ENCODE measurements at regions not wholly inside any gene's neighbourhood (a gene's known extent, or its start where the extent isn't known, plus 50 kb on each side); places are given as distances from the start of the nearest gene placed in this dataset.

- DNase-seq: no peak
- Mint-ChIP-seq H3K27ac (no peak overlapping the region), H3K4me1 (ENCODE audit: low read depth) (no peaks in the 10 kb centered on the region), H3K27me3 (ENCODE audit: insufficient read depth) (no peaks in the 10 kb centered on the region), H3K9me3 (peaks cover 21% of the 10 kb centered on the region), H3K36me3 (ENCODE audit: low read depth) (no peaks in the 10 kb centered on the region; the same call in 1 of the 2 replicates), H3K4me3 (no peak overlapping the region)
- TF ChIP-seq CTCF (IDR thresholded peaks at IDR 0.05): no peak
These were observed 333.8 kb downstream of the DMRT2 start for GRCh38 chr9:1383899-1384455.

- TF ChIP-seq CTCF (IDR thresholded peaks at IDR 0.05): no peak
- no peak for DNase-seq
- Mint-ChIP-seq H3K9me3 (peaks cover 25% of the 10 kb centered on the region), H3K27me3 (ENCODE audit: insufficient read depth) (no peaks in the 10 kb centered on the region), H3K4me1 (ENCODE audit: low read depth) (no peaks in the 10 kb centered on the region), H3K36me3 (ENCODE audit: low read depth) (no peaks in the 10 kb centered on the region), H3K27ac (no peak overlapping the region), H3K4me3 (no peak overlapping the region)
These were observed 334.7 kb downstream of the DMRT2 start for GRCh38 chr9:1384816-1385215.

DNA sequence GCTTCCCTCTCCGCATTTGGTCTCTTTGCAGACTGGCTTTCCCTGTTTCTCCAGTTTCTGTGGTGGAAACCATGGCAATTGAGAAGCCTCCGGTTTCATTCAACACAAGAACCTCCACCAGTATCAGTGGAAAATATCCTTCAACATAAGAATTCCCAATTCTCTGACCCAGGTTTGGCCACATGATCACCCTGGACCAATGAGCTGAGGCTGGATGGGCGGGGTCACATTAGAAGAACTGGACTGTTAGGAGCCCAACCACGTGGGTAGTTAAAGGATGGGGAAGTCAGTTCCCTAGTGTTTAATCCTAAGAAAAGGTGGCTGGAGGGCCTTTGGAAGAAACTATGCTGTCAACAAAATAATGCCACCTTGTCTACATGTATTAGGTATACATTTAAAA, 336.3 kb downstream of the DMRT2 start:
- Mint-ChIP-seq H3K4me1 (ENCODE audit: low read depth) (no peaks in the 10 kb centered on the region), H3K36me3 (ENCODE audit: low read depth) (no peaks in the 10 kb centered on the region), H3K4me3 (no peak overlapping the region), H3K9me3 (peaks cover 18% of the 10 kb centered on the region), H3K27ac (no peak overlapping the region), H3K27me3 (ENCODE audit: insufficient read depth) (no peaks in the 10 kb centered on the region)
- no peak for DNase-seq
- TF ChIP-seq CTCF (IDR thresholded peaks at IDR 0.05): no peak

DNA sequence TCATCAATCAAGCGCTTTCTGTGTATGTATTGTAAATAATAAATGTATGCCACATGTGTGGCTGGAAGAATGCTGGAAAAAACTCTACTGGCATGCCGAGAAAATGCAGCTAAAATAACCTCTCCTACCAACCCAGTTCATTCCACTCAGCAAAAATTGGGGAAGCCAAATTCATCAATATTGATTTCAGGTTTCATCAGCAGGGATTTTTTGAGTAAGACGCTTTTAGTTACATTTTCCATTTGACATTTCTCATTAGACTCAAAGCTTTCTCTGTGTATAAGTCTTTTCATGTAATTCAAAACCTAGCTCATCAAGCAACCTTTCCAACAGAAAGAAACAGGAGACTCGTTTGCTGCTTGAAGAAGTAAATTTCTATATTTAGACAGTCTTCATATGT, 338.1 kb downstream of the DMRT2 start:
- no peak for DNase-seq
- TF ChIP-seq CTCF (IDR thresholded peaks at IDR 0.05): no peak
- H3K27ac Mint-ChIP-seq: no peak overlapping the region

DNA sequence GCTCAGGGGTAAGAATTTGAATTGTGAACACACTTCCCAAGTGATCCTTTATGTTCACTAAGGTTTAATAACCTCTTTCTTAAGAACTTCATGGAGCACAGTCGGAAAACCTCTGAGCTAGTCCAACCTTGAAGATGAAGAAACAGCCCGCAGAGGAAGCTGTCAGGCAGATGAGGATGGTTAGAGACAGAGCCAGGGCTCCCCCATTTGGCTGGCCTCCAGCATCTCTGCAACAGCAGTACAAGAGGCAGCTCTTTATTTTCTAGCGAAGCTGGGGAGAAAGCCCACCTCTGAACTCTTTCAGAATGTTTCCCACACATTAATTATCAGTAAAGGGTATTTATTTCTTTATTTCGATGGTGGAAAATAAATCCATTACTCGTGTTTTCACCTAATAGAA, 350.8 kb downstream of the DMRT2 start:
- TF ChIP-seq CTCF (IDR thresholded peaks at IDR 0.05): no peak
- Mint-ChIP-seq H3K36me3 (ENCODE audit: low read depth) (no peaks in the 10 kb centered on the region), H3K4me1 (ENCODE audit: low read depth) (no peaks in the 10 kb centered on the region), H3K9me3 (peaks cover 43% of the 10 kb centered on the region), H3K27me3 (ENCODE audit: insufficient read depth) (no peaks in the 10 kb centered on the region), H3K4me3 (no peak overlapping the region), H3K27ac (no peak overlapping the region)
- no peak for DNase-seq

More for the DNA sequence above, 338.1 kb downstream of the DMRT2 start:
- Mint-ChIP-seq H3K9me3 (peaks cover 14% of the 10 kb centered on the region), H3K27me3 (ENCODE audit: insufficient read depth) (no peaks in the 10 kb centered on the region), H3K4me3 (no peak overlapping the region), H3K4me1 (ENCODE audit: low read depth) (no peaks in the 10 kb centered on the region), H3K36me3 (ENCODE audit: low read depth) (no peaks in the 10 kb centered on the region)

DNA sequence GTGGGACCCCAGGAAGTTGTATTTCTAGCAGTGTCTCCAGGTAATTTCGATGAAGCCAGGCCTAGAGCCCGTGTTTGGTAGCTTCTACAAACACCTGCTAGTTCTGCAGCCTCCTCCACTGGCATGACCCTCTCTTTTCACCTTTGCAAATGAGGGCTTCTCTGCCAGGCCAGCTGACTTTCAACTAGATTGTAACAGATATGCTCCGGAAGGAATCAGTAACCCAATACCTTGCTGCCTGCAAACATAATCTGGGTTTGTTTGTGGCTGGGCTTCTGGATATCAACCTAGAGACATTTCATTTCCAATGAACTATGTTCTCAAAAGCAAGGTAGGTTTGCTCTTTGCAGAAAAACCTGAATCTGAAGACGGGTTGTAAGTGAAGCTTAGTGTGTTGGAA, 354.8 kb downstream of the DMRT2 start:
- no peaks in the 10 kb centered on the region for H3K4me1 Mint-ChIP-seq (ENCODE audit: low read depth)
- H3K4me3 Mint-ChIP-seq: no peak overlapping the region
- H3K36me3 Mint-ChIP-seq (ENCODE audit: low read depth): no peaks in the 10 kb centered on the region
- no peaks in the 10 kb centered on the region for H3K27me3 Mint-ChIP-seq (ENCODE audit: insufficient read depth)
- no peak overlapping the region for H3K27ac Mint-ChIP-seq
- DNase-seq: no peak
- peaks cover 18% of the 10 kb centered on the region; the same call in 1 of the 2 replicates for H3K9me3 Mint-ChIP-seq
- TF ChIP-seq CTCF (IDR thresholded peaks at IDR 0.05): no peak
